ENCODE measurements at regions not wholly inside any gene's neighbourhood (a gene's known extent, or its start where the extent isn't known, plus 50 kb on each side); places are given as distances from the start of the nearest gene placed in this dataset.
A peak's percentile ranks its signal among the peaks of the same experiment; 100 is the strongest.
"Not testable (repeated sequence)": the region's sequence is repeated elsewhere in the genome, so short reads cannot be mapped to it uniquely, and the experiment has no call there.

DNA sequence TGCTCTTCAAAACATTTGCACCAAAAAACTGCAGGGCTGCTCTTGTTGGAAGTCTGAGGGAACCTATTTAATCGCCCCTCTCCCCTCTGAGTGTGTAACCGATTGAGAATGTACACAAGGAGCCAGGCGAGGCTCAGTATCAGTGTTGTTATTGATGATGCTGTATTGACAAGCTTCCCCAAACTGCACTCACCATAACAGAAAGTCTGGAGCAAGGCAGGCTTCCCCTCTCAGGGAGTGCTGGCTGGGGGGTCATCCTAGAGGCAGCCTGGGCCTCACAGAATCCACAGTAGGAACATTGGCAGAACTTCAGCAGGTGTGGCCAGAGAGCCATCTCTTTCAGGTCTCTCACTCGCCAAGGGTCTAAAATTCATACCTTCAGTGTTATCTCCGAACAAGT lies 58.1 kb upstream of the TUNAR start:
- DNase-seq, result no peak

DNA sequence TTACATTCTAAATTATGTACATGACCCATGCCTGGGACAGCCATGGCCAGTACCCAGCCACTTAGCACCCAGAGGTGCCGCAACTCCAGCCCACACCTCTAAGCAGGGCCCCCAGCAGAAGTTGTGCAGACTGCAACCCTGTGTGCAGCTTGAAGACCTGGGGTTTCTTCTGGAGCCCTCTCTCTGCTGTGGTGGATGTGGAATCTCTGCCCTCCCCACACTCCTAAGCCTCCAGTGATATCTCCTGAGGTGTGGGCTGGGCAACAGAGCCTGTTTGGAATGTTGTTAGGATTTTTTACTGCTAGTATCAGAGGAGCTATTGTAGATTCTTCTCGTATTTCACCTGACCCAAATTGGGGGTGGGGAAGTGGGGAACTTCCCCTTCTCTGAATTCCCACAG lies 59.4 kb upstream of the TUNAR start:
- no peak for DNase-seq

DNA sequence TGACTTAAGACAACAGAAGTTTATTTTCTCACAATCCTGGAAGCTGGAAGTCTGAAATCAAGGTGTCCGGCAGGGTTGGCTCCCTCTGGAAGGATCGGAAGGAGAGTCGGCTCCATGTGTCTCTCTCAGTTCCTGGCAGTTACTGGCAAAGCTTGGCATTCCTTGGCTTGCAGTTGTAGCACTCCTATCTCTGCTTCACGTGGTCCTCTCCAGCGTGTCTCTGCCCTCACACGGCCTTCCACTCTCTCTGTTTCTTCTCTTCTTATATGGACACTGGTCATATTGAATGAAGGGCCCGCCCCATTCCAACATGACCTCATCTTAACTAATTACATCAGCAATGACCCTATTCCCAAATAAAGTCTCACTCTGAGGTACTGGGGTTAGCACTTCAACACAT lies 60.1 kb upstream of the TUNAR start:
- DNase-seq, result no peak

DNA sequence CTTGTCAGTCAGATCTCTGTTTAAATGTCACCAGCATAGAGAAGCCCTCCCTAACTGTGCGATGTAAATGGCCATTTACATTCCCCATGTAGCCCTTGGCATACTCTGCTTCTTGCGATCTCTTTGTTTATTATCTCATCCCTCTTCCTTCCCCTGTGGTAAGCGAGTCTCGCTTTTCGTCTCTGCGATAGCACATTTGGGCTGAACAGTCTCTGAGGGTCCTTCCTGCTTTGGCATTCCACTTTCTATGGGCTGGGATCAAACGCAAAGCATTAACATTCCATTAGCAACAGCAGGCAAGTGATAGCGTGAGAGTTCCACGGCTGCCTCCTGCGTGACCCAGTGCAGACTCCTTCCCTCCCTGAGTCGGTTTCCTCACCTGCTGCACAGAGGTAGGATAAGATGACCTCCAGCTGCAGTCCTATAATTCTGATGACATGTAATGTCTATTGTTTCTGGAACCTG lies 61.4 kb upstream of the TUNAR start:
- DNase-seq, result no peak

DNA sequence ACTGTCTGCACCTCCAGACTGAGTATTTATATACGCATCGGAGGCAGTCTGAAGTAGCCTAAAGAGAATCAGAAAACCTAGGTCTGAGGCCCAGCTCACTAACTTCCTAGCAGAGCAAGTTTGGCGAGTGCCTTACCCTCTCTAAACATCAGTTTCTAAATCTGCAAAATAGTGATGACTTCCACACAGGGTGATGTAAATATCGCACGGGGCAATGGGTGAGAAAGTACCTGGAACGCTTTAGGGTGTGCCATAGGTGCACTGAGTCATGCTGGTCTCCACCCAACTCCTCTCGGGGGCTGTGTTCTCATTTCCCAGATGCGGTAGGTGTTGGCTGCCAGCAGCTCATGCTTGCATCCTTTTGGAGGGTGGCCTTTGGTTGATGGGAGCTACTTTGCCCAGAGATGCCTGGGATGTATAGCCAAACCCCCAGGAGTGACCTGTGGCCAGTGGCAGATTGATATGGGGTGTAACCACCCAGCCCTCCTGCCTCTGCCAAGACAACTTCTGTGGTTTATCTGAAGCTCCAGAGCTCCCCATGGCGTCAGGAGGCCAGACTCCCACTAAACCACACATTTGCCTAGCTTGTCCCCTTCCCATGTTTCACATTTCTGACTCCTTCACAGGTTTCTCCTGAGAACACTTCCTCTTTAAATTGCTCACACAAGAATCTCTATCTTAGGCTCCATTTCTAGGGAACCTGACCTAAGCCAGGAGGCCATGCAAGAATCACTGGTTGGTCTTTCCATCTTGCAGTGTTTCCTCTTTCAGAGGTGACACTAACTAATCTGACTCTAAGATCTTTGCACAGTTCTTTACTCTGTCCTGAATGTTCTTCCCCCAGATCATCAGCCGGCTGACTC lies 62.0 kb upstream of the TUNAR start:
- no peak for DNase-seq

DNA sequence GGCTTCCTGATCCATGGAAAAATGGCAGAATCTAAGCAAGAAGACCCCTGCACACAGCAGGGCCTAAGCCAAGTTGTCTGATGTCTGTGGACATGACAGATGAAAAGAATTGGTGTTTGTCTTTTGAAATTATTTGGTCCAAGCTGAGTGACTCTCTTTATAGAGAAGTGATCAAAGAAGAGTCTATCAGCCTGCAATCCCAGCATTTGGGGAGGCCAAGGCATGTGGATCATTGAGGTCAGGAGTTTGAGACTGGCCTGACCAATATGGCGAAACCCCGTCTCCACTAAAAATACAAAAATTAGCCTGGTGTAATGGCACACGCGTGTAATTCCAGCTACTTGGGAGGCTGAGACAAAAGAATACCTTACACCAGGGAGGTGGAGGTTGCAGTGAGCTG lies 64.8 kb upstream of the TUNAR start:
- DNase-seq, result no peak

DNA sequence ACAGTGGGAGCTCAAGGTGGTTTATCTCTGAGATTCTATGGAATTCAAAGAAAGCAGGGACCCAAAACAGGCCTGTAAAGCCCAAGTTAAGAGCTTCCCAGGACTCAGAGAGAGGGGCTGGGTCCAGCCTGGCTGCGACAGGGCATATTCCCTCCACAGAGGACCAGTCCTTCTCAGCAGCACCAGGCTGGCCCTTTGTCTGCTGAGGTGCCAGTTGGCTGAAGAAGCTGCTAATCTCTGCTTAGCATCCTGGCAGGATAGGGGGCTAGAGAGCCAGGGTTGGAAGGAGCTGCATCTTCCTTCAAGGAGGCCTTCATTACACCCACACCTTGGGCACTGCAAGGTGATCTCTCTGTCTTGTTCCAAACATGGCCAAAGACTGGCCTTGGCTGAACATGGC lies 68.3 kb upstream of the TUNAR start:
- no peak for DNase-seq

DNA sequence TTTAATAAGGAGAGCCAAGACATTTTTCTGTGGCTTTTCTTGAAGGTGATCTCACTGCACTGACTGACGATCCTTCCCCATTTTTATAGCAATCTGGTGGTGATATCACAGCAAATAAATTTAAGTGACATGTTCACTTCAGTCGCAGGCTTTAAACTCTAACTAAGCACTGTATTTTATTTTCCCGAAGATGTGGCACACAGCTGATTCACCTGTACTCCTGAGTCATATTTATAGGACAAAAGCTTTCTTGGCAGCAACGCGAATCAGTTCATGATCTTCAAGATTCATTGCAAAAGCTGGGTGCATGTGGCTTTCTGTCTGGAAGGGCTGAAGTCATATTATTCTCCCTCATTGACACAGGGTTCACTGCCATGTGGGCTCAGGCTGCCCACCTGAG lies 79.8 kb upstream of the TUNAR start:
- DNase-seq, result no peak

DNA sequence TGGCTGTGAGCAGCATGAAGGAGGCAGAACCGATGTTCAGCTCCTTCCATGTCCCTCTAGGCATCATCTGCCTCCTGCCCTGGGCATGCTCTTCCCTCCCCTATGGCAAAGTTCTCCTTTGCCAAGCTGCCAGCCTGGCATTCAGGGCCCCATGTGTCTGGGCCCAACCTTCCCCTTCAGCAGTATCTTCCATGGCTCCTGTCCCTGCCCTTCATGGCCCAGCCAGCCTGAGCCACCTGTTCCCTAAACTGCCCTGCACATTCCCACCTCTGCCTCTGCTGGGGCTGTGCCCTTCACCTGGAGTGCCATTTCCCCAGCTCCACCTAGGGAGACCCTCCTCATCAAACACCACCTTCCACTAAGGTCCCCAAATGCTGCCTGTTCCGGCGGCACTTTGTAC lies 74.0 kb upstream of the TCL1A start:
- DNase-seq, result no peak

DNA sequence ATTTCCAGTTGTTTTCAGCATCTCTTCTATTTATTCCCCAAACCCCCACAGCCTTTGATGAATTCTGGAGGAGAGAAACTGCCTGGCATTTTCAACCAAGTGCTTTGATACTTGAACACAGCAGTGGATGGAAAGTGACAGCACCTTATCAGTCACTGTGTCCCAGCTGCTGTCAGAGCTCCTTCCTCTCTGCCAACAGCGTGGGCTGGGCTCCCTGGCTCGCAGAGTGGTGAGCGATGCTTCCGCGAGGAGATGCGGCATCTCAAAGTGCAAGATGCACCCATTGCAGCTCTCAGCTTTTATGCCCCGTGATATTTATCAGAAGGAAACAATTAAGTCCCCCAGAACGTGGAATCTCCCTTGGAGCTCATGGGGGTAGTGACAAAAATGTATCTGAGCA lies 72.6 kb upstream of the TCL1A start:
- DNase-seq, result no peak

DNA sequence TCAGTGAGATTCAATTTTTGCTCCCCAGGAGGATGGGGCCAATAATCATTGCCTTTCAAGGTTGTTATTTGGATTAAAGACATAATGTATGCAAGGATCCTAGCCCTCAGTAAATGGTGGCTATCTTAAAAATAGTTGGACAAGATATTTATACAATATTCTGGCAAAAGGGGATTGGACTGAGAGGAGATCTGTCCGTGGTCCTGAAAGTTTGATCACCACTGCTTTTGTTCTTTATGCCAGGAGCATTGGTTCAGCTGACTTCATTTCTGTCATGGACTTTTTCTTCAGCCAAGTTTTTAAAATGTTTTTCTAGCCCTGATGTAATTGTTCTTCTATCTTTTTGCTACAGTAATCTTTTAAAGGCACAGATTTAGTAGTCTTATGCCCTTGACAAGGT lies 70.2 kb upstream of the TCL1A start:
- no peak for DNase-seq

DNA sequence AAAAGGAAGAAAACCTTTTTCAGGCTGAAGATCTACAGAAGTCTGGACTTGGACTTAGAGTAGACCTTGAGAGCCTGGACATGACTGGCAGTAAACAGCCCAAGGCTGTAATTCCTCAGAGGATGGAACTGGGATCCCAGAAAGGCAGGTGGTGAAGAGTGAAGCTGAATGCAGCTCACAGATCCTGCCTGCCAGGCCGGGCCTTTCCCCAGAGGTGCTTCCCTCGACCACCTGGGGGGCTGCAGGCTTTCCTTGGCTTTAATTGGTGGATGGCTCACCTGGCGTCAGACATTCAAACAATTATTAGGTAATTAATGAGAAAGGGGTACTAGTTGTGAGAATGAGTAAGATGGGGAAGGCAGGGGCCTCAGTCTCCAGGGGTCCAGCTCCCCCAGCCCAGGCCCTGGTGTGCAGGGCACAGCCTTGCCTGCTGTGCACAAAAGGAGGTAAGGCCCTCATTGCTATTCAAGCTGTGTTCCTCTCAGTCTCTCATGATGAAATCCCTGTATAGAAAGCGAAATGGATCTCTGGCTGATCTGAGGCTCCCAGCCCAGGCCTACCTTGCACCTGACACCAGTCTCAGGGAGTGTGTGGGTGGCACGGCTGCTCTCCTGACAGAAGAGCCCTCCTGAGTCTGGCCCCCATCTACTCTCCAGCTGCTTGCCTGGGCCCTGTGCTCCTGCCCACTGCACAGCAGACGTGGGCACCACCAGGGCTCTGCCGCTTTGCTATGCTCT lies 63.0 kb upstream of the TCL1A start:
- DNase-seq, result no peak

DNA sequence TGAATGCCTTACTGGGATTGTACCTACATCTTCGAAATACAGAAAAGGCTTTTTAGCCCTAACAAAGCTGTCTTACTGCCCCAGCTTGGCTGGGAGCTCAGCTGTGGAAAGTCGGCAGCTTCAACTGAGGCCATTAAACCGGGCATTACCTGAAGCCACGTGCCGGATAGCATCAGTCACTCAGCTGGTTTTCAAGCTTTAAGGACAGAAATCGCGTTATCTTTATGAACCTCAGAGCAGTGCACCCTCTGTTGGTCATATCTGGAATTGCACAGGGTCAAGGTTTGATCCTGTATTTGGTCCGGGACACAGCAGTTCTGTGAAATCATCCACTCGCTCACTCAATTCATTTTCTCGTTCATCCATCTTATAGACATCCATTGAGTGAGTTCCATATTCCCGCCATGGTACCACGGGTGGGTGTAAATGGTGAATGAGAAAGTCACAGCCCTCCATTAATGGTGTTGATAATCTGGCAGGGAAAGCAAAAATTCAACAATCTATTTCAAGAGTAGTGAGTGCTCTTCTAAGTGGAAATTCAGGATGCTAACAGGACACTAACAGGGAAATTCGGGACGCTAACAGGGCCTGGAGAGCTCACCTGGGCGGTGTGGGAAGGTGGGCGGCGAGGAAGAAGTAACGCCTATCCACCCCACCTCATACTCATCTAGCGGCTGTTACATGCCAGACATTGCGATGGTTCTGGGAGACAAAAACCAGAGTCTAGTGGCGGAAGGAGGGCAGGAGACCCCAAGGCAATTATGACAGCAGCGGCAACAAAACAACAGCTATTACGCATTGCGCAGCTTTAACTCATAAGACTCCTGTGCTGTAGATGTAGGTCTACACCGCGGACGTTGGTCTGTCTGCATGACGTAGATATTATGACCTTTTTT lies 60.6 kb upstream of the TCL1A start:
- DNase-seq, result peak; percentile 77

DNA sequence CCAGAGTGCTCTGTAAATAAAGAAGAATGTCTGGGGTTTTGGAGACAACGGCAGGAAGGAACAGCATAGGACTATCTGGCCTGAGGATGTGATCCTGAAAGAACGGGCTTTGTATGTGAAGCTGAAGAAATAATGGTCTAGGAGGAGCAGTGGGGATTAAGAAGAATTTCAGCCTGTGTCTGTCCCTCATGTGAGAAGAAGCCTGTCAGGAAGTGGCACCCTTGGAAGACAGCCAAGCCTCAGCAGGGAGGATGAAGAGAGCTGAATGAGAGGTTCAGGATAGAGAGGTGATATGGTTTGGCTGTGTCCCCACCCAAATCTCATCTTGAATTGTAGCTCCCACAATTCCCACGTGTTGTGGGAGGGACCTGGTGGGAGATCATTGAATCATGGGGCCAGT lies 56.9 kb upstream of the TCL1A start:
- DNase-seq, result no peak

DNA sequence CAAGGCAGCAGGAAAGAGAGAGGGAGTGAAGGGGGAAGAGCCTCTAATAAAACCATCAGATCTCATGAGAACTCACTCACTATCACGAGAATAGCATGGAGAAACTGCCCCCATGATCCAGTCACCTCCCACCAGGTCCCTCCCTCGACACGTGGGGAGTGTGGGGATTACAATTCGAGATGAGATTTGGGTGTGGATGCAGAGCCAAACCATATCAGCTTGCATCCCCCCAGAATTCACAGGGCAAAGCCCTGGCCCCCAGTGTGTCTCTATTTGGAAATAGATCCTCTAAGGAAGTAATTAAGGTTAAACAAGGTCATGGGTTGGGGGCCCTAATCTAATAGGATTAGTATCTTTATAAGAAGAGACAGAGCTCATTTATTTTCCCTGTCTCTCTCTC lies 56.1 kb upstream of the TCL1A start:
- DNase-seq, result no peak

DNA sequence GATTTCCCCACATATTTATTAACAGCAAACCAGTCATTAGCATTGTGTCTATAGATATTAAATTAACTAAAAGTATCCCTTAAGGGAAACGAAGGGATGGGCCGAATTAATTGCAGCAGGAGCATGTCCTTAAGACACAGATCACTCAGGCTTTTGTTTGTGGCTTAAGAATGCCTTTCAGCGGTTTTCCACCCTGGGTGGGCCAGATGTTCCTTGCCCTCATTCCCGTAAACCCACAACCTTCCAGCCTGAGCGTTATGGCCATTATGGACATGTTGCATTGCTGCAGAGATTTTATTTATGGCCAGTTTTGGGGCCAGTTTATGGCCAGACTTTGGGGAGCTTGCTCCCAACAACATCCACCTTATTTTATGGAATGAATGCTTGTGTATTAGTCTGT lies 55.5 kb upstream of the TCL1A start:
- not testable (repeated sequence) for DNase-seq

DNA sequence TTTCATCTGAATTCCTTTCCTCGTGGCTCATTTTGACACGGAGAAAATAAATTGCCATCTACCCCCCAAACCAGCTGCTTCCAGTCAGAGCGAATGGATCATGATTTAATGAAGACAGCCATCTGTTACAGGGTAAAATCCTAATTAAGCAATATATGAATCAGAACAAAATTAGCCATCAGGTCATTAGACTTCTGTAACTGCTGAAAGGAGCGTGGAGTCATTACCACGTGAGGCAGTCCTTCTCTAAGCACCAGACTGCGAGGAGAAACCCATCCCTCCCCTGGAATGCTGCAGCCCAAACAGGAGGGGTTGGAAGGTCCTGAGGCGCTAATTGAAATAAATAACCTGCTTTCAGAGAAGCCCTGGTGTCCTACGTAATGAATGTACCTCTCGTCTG lies 51.1 kb upstream of the TCL1A start:
- no peak for DNase-seq

DNA sequence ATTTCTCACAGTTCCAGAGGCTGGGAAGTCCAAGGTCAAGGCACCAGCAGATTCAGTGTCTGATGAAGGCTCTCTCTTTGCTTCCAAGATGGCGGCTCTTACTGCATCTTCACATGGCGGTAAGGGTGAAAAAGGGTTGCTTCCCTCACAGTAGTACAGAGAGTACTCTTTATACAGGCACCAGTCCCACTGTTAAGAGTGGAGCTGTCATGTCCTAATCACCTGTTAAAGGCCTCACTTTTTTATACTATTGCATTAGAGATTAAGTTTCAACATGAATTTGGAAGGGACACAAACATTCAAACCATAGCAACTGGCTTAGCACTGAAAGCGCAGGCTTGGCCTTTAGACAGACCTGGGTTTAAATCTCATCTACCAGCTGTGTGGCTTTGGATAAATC lies 50.0 kb upstream of the TCL1A start:
- DNase-seq, result no peak
